ENCODE measurements at regions not wholly inside any gene's neighbourhood (a gene's known extent, or its start where the extent isn't known, plus 50 kb on each side); places are given as distances from the start of the nearest gene placed in this dataset.

- TF ChIP-seq CTCF (IDR thresholded peaks at IDR 0.05; ENCODE audit: insufficient read depth, low read depth, low read length) (no peak), EZH2 (IDR thresholded peaks at IDR 0.05; ENCODE audit: insufficient read depth, low read length) (no peak)
Observed at GRCh38 chr11:87645626-87646025, 529.6 kb downstream of the RAB38 start.
